ENCODE measurements at regions not wholly inside any gene's neighbourhood (a gene's known extent, or its start where the extent isn't known, plus 50 kb on each side); places are given as distances from the start of the nearest gene placed in this dataset.

DNA sequence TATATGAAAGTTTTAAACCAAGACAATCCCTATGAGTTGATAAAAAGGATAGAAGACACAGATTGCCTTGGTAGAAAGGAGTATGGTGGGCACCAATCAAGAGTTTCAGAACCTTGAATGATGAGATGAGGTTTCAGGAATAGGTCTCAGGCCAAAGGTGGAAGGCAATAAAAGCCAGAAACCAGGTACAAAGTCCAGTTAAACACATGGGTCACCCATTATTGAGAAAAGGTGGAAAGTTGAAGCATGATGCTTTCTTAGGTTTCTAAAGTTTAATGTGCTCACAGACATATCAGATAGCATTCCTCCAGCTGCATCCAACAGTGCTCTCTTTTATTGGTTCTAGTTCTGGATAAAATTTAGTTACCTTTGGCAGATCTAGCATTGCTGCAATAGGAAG lies 950.8 kb upstream of the SOX9 start:
- TF ChIP-seq CTCF (IDR thresholded peaks at IDR 0.05) (no peak), POLR2A (IDR thresholded peaks at IDR 0.05) (no peak)

Data from ovary (tissue), 3 donors.